SK-N-MC (cell line): ENCODE measurements at regions not wholly inside any gene's neighbourhood (a gene's known extent, or its start where the extent isn't known, plus 50 kb on each side); places are given as distances from the start of the nearest gene placed in this dataset.

ENCODE experiments used
- EZH2 ChIP-seq: fragments of 200-600 bp; sonication (generic); IDR thresholded peaks from one replicate; pipeline ENCODE4 v1.6.1; 2017; ENCODE audit warnings: antibody characterized with exemption
- FOXP2 ChIP-seq: optimal IDR thresholded peaks from 2 replicates; pipeline ENCODE3; 2011; ENCODE audit warnings: mild to moderate bottlenecking, moderate library complexity; ENCODE audit not compliant: insufficient read depth; ENCODE audit errors: extremely low read length, control extremely low read depth
- POLR2AphosphoS5 ChIP-seq: IDR thresholded peaks from 2 replicates; pipeline ENCODE4 v1.6.1; 2012; ENCODE audit warnings: mild to moderate bottlenecking, low read depth, low read length, borderline replicate concordance

GRCh38 chr3:193052354-193053045, 134.8 kb upstream of the MB21D2 start:
- TF ChIP-seq POLR2AphosphoS5 (no peak), EZH2 (no peak), FOXP2 (no peak)
